HG02970 (cell line): ENCODE measurements at regions not wholly inside any gene's neighbourhood (a gene's known extent, or its start where the extent isn't known, plus 50 kb on each side); places are given as distances from the start of the nearest gene placed in this dataset.

ENCODE experiments used
- ATAC-seq: cut with Tn5 transposase; IDR thresholded peaks from one replicate; pipeline ENCODE4 v1.9.1; 2021; ENCODE audit warnings: mild to moderate bottlenecking, moderate library complexity, moderate number of reproducible peaks; ENCODE audit not compliant: unreplicated experiment, low FRiP score

- no peak for ATAC-seq
These were observed 649.6 kb downstream of the SLITRK1 start for GRCh38 chr13:83232626-83233025.

GRCh38 chr13:83229574-83230305 is 652.5 kb downstream of the SLITRK1 start:
- no peak for ATAC-seq

- ATAC-seq, result no peak
These were observed 658.7 kb downstream of the SLITRK1 start for GRCh38 chr13:83223546-83223945.

GRCh38 chr13:83221813-83222241 is 660.4 kb downstream of the SLITRK1 start:
- ATAC-seq, result no peak

GRCh38 chr13:83221256-83221655 is 661.0 kb downstream of the SLITRK1 start:
- no peak for ATAC-seq

GRCh38 chr13:83220241-83220640 is 662.0 kb downstream of the SLITRK1 start:
- no peak for ATAC-seq

- no peak for ATAC-seq
These were observed 662.4 kb downstream of the SLITRK1 start for GRCh38 chr13:83219832-83220231.

- no peak for ATAC-seq
These were observed 665.6 kb downstream of the SLITRK1 start for GRCh38 chr13:83216479-83217245.

GRCh38 chr13:83215627-83216026 is 666.6 kb downstream of the SLITRK1 start:
- ATAC-seq, result no peak

- no peak for ATAC-seq
These were observed 667.8 kb downstream of the SLITRK1 start for GRCh38 chr13:83214452-83214851.

GRCh38 chr13:83211301-83211700 is 671.0 kb downstream of the SLITRK1 start:
- ATAC-seq, result no peak

GRCh38 chr13:83204886-83205285 is 677.4 kb downstream of the SLITRK1 start:
- ATAC-seq, result no peak

GRCh38 chr13:83201506-83201905 is 680.8 kb downstream of the SLITRK1 start:
- ATAC-seq, result no peak

- no peak for ATAC-seq
These were observed 685.0 kb downstream of the SLITRK1 start for GRCh38 chr13:83197316-83197715.

GRCh38 chr13:83190020-83190419 is 692.3 kb downstream of the SLITRK1 start:
- ATAC-seq, result no peak

- no peak for ATAC-seq
These were observed 697.5 kb downstream of the SLITRK1 start for GRCh38 chr13:83184819-83185218.

- ATAC-seq, result no peak
These were observed 698.2 kb downstream of the SLITRK1 start for GRCh38 chr13:83184150-83184475.

GRCh38 chr13:83183439-83184149 is 698.7 kb downstream of the SLITRK1 start:
- ATAC-seq, result no peak

GRCh38 chr13:83182845-83183244 is 699.4 kb downstream of the SLITRK1 start:
- no peak for ATAC-seq

GRCh38 chr13:83178008-83178407 is 704.3 kb downstream of the SLITRK1 start:
- ATAC-seq, result no peak

GRCh38 chr13:83168590-83168989 is 713.7 kb downstream of the SLITRK1 start:
- ATAC-seq, result no peak
